NB4 (cell line): ENCODE measurements at regions not wholly inside any gene's neighbourhood (a gene's known extent, or its start where the extent isn't known, plus 50 kb on each side); places are given as distances from the start of the nearest gene placed in this dataset.

Experiments used
- DNase-seq: peaks from one replicate; pipeline ENCODE4 v3.0.0; 2010; ENCODE audit warnings: low read depth
- H3K4me3 ChIP-seq: one replicate; pipeline ENCODE4 v1.5.1; 2011; ENCODE audit warnings: mild to moderate bottlenecking, low read depth, low read length, moderate library complexity
- MYC ChIP-seq: IDR thresholded peaks from 2 replicates; pipeline ENCODE4 v1.6.1; 2011; ENCODE audit warnings: low read depth, low read length
- POLR2A ChIP-seq: IDR thresholded peaks from 2 replicates; pipeline ENCODE4 v1.6.1; 2011; ENCODE audit warnings: mild to moderate bottlenecking; ENCODE audit not compliant: insufficient read length; ENCODE audit errors: extremely low read depth
- TF ChIP-seq, protein P1 (sequence below): IDR thresholded peaks from 2 replicates; pipeline ENCODE4 v1.6.1; 2011; ENCODE audit warnings: low read depth, low read length
- TF ChIP-seq, protein P2 (sequence below): IDR thresholded peaks from one replicate; pipeline ENCODE4 v1.5.1; 2012; ENCODE audit warnings: low read depth, low read length

DNA sequence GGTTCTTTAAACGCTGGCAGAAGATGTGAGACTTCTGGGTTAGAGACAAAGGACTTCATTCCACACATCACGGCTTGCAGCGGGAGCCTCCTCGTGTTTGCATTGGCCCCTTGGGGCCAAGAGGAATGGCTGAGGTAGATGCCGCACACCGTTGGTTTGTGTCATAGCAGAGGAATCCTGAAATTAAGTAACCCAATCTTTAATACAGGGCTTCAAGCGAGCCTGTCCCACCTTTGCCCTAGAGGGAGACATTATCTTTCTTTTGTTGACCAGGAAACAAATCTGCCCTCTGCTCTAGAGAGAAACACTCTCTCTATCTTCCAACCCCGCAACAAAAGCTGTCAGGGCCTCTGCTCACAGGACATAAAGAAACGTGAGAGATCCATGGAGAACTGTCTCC lies 277.5 kb upstream of the ZFP64 start:
- no peak for DNase-seq
- no peak overlapping the region for H3K4me3 ChIP-seq
- TF ChIP-seq MYC (no peak), POLR2A (no peak)
- TF ChIP-seq, protein P1, sequence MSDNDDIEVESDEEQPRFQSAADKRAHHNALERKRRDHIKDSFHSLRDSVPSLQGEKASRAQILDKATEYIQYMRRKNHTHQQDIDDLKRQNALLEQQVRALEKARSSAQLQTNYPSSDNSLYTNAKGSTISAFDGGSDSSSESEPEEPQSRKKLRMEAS = no peak
- TF ChIP-seq, protein P2, sequence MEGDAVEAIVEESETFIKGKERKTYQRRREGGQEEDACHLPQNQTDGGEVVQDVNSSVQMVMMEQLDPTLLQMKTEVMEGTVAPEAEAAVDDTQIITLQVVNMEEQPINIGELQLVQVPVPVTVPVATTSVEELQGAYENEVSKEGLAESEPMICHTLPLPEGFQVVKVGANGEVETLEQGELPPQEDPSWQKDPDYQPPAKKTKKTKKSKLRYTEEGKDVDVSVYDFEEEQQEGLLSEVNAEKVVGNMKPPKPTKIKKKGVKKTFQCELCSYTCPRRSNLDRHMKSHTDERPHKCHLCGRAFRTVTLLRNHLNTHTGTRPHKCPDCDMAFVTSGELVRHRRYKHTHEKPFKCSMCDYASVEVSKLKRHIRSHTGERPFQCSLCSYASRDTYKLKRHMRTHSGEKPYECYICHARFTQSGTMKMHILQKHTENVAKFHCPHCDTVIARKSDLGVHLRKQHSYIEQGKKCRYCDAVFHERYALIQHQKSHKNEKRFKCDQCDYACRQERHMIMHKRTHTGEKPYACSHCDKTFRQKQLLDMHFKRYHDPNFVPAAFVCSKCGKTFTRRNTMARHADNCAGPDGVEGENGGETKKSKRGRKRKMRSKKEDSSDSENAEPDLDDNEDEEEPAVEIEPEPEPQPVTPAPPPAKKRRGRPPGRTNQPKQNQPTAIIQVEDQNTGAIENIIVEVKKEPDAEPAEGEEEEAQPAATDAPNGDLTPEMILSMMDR = no peak

DNA sequence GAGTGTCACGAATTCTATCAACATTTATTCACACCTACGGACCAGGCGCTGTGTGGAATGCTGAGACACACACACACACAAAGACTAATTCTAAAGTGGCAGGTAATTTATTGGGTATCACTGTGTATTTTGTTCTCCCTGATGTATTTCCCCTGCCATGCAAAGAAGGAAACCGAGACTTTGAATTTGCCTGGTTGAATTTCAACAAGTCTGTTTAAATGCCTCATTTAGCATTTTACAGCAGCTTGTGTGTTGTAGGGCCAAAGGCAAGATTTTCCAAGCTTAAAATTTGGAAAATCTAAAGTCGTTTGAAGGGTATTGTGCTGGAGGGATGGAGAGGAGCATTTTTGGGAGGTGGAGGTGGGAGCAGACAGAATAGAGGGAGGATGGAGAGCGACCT lies 274.4 kb upstream of the ZFP64 start:
- DNase-seq = no peak
- TF ChIP-seq, protein P1 = no peak
- no peak for TF ChIP-seq POLR2A
- no peak for TF ChIP-seq MYC
- TF ChIP-seq, protein P2 = no peak

DNA sequence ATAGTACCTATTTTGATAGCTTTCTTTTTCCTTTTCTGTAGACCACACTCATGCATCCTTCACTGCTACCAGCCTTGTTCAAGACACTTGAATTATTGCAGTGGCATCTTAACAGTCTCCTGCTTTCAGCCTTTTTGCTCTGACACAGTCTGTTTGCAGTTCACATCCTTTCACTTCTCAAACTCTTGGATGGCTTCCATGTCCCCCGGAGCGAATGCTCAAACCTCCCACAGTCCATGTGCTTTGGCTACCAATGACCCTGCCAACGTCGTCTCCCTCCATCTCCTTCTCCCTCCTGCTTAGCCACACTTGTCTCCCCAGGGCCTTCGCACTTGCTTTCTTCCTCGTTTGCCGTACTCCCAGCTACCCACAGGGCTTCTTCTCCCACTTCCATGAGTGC lies 270.0 kb upstream of the ZFP64 start:
- TF ChIP-seq MYC = no peak
- TF ChIP-seq, protein P1 = no peak
- no peak for DNase-seq
- H3K4me3 ChIP-seq = no peak overlapping the region

More for the DNA sequence above, 274.4 kb upstream of the ZFP64 start:
- no peak overlapping the region for H3K4me3 ChIP-seq

DNA sequence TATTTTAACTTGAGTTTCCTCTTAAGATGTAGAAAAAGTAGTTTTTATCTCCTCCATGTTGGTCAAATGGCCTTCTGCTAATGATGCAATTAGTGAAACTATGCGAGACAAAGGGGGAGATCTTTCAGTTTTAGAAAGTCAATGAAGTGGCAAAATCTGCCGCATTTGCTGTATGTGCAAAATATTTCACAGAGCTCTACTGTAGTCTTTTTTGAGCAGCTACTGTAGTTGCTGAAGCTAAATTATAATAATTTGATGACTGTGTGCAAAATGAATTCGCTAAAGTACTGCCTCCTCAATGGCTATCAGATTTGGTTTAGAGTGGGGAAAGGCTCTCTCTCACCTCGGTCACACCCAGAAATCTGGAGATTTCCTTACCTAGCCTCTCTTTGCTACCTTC lies 267.6 kb upstream of the ZFP64 start:
- TF ChIP-seq, protein P1 = no peak
- TF ChIP-seq, protein P2 = no peak
- no peak for TF ChIP-seq MYC
- TF ChIP-seq POLR2A = no peak
- no peak for DNase-seq
- no peak overlapping the region for H3K4me3 ChIP-seq

DNA sequence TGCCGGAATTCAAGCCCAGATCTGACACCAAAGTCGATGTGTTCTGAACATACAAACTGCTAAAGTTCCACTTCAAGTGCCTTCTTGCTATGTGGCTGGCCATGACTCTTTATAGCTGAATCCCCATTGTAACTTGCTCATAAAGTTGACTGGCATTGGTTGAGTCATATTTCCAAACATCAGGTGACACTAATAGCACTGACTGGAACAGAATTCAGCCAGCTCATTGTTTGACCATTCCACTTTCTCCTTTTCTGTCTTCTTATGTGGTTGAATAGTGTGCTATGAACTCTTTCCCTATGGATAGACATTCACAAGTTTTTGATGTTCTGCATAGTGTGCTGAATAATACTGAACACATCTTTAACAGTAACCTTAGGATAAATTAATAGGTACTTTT lies 266.2 kb upstream of the ZFP64 start:
- no peak for DNase-seq
- no peak for TF ChIP-seq POLR2A
- TF ChIP-seq, protein P2 = no peak
- TF ChIP-seq, protein P1 = no peak
- no peak for TF ChIP-seq MYC
- H3K4me3 ChIP-seq = no peak overlapping the region

DNA sequence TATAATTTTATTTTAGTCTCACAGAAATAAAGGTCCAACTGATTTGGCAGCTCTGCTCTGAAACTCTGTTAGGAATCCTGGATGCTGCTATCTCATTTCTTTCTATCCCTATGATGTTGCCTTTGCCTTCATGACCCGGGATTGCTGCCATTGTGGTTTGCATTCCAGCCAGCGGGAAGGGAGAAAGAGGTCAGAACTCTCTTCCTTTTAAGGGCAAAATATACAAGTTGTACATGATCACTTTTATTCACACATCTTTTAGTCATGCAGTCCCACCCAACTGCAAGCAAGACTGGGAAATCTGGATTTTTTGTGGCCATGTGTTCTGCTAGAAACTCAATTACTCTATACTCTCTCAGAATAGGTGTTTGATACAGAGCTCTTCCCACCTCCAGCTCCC lies 263.1 kb upstream of the ZFP64 start:
- TF ChIP-seq MYC = no peak
- no peak for TF ChIP-seq POLR2A
- TF ChIP-seq, protein P2 = no peak
- TF ChIP-seq, protein P1 = no peak
- no peak overlapping the region for H3K4me3 ChIP-seq
- DNase-seq = no peak
